Mesothelial cell of epicardium (in vitro differentiated cells): ENCODE measurements at regions not wholly inside any gene's neighbourhood (a gene's known extent, or its start where the extent isn't known, plus 50 kb on each side); places are given as distances from the start of the nearest gene placed in this dataset.

Source experiments
- DNase-seq, 2 experiments: peaks; one replicate each; pipeline ENCODE4 v3.0.0; 2021; ENCODE audit warnings: low spot score in 2 of 2; ENCODE audit not compliant: unreplicated experiment in 2 of 2
- H3K27ac Mint-ChIP-seq: 2 replicates; pipeline ENCODE4 v1.8.0; 2021; ENCODE audit warnings: mixed read lengths
- H3K27me3 Mint-ChIP-seq: 2 replicates; pipeline ENCODE4 v1.8.0; 2021; ENCODE audit warnings: low read depth, mixed read lengths
- H3K36me3 Mint-ChIP-seq: 2 replicates; pipeline ENCODE4 v1.8.0; 2021; ENCODE audit warnings: mixed read lengths
- H3K4me1 Mint-ChIP-seq: 2 replicates; pipeline ENCODE4 v1.8.0; 2021; ENCODE audit warnings: mixed read lengths
- H3K4me3 Mint-ChIP-seq: 2 replicates; pipeline ENCODE4 v1.8.0; 2021; ENCODE audit warnings: mild to moderate bottlenecking, moderate library complexity, mixed read lengths
- H3K9me3 Mint-ChIP-seq: 2 replicates; pipeline ENCODE4 v1.8.0; 2021; ENCODE audit warnings: mixed read lengths
- TF ChIP-seq, protein P1 (sequence below): fragments of 200-600 bp; sonication (generic); IDR thresholded peaks from one replicate; pipeline ENCODE4 v1.5.0; 2021; ENCODE audit warnings: antibody characterized with exemption; ENCODE audit not compliant: unreplicated experiment

- Mint-ChIP-seq H3K9me3 (no peaks in the 10 kb centered on the region), H3K4me3 (no peak overlapping the region), H3K27ac (no peak overlapping the region), H3K27me3 (no peaks in the 10 kb centered on the region), H3K36me3 (no peaks in the 10 kb centered on the region), H3K4me1 (no peaks in the 10 kb centered on the region)
- TF ChIP-seq, protein P1, sequence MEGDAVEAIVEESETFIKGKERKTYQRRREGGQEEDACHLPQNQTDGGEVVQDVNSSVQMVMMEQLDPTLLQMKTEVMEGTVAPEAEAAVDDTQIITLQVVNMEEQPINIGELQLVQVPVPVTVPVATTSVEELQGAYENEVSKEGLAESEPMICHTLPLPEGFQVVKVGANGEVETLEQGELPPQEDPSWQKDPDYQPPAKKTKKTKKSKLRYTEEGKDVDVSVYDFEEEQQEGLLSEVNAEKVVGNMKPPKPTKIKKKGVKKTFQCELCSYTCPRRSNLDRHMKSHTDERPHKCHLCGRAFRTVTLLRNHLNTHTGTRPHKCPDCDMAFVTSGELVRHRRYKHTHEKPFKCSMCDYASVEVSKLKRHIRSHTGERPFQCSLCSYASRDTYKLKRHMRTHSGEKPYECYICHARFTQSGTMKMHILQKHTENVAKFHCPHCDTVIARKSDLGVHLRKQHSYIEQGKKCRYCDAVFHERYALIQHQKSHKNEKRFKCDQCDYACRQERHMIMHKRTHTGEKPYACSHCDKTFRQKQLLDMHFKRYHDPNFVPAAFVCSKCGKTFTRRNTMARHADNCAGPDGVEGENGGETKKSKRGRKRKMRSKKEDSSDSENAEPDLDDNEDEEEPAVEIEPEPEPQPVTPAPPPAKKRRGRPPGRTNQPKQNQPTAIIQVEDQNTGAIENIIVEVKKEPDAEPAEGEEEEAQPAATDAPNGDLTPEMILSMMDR: no peak
- DNase-seq: no peak
These were observed 395.9 kb downstream of the CDH26 start for GRCh38 chr20:60354024-60354580.

- Mint-ChIP-seq H3K9me3 (no peaks in the 10 kb centered on the region), H3K27ac (no peak overlapping the region), H3K36me3 (no peaks in the 10 kb centered on the region), H3K27me3 (no peaks in the 10 kb centered on the region), H3K4me3 (no peak overlapping the region), H3K4me1 (peaks cover 8% of the 10 kb centered on the region)
- no peak for DNase-seq
- TF ChIP-seq, protein P1: no peak
These were observed 399.9 kb downstream of the CDH26 start for GRCh38 chr20:60358101-60358500.

GRCh38 chr20:60359010-60359409 lies 400.8 kb downstream of the CDH26 start:
- Mint-ChIP-seq H3K36me3 (no peaks in the 10 kb centered on the region), H3K4me3 (no peak overlapping the region), H3K4me1 (peaks cover 8% of the 10 kb centered on the region), H3K27me3 (no peaks in the 10 kb centered on the region), H3K27ac (no peak overlapping the region), H3K9me3 (no peaks in the 10 kb centered on the region)
- no peak for DNase-seq
- TF ChIP-seq, protein P1: no peak

DNA sequence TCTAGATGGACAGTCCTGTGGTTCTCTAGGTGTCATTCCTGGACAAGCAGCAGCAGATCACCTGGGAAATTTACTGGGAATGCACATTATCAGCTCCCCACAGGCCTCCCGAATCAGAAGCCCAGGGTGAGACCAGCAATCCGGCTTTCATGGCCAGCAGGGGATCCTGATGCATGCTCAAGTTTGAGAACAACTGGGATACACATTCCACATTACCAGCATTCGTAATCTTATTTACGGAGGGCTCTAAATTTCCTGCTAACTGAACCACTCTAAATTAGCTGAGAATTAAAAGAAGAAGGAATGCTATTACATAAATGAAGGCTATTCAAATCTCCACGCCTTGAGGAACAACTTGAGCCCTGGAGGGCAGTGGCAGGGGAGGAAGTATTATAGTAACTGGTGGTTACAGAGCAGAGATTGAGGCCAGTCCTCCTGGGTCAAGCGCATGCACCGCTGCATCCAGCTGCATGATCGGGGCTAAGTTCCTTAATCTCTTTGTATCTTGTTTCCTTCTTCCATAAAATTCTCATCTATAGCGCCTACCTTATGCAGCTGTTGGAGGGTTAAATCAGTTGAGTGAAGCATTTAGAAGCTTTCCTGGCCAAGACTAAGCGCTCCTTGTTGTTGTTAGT lies 403.7 kb downstream of the CDH26 start:
- no peak for DNase-seq
- TF ChIP-seq, protein P1: no peak
- H3K4me3 Mint-ChIP-seq: no peak overlapping the region
- H3K9me3 Mint-ChIP-seq: no peaks in the 10 kb centered on the region
- no peaks in the 10 kb centered on the region for H3K27me3 Mint-ChIP-seq
- H3K27ac Mint-ChIP-seq: no peak overlapping the region
- peaks cover 8% of the 10 kb centered on the region for H3K4me1 Mint-ChIP-seq
- H3K36me3 Mint-ChIP-seq: no peaks in the 10 kb centered on the region

DNA sequence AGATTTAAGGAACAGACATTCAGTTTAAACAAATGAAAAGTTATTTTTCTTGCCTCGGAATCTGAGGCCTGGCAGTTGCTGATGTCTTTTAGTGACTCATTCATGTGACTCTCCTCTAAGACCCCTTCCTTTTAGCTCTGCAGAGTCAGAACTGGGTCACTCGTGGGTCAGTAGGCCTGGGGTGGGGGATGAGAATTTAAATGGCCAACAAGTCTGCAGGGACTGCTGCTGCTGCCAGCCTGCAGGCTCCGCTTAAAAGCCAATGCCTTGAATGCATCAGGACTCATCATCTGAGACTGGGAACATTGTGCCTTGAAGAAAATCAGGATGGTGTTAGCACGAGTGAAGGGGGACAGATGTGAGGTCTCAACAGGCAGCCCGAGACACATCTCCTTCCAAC lies 404.3 kb downstream of the CDH26 start:
- no peak for DNase-seq
- H3K4me1 Mint-ChIP-seq: peaks cover 8% of the 10 kb centered on the region
- TF ChIP-seq, protein P1: no peak
- H3K27ac Mint-ChIP-seq: no peak overlapping the region
- no peaks in the 10 kb centered on the region for H3K36me3 Mint-ChIP-seq
- H3K9me3 Mint-ChIP-seq: no peaks in the 10 kb centered on the region
- no peaks in the 10 kb centered on the region for H3K27me3 Mint-ChIP-seq
- no peak overlapping the region for H3K4me3 Mint-ChIP-seq
